Ishikawa (cell line): ENCODE measurements at regions not wholly inside any gene's neighbourhood (a gene's known extent, or its start where the extent isn't known, plus 50 kb on each side); places are given as distances from the start of the nearest gene placed in this dataset.

Experiments used
- CEBPB ChIP-seq: IDR thresholded peaks from 2 replicates; pipeline ENCODE4 v1.6.1; 2012
- CREB1 ChIP-seq: IDR thresholded peaks from 2 replicates; pipeline ENCODE4 v1.6.1; 2012; ENCODE audit warnings: low read depth
- EGR1 ChIP-seq: IDR thresholded peaks from 2 replicates; pipeline ENCODE4 v1.6.1; 2012
- FOXM1 ChIP-seq: IDR thresholded peaks from 2 replicates; pipeline ENCODE4 v1.6.1; 2012; ENCODE audit warnings: low read depth, borderline replicate concordance
- MAX ChIP-seq: IDR thresholded peaks from 2 replicates; pipeline ENCODE4 v1.6.1; 2012
- NFIC ChIP-seq: IDR thresholded peaks from 2 replicates; pipeline ENCODE4 v1.6.1; 2012
- RAD21 ChIP-seq: IDR thresholded peaks from 2 replicates; pipeline ENCODE4 v1.6.1; 2012; ENCODE audit warnings: low read depth
- REST ChIP-seq: IDR thresholded peaks from 2 replicates; pipeline ENCODE4 v1.6.1; 2012; ENCODE audit warnings: low read depth, mild to moderate bottlenecking
- TAF1 ChIP-seq: IDR thresholded peaks from 2 replicates; pipeline ENCODE4 v1.6.1; 2012; ENCODE audit warnings: low read depth, mild to moderate bottlenecking
- TCF12 ChIP-seq: IDR thresholded peaks from 2 replicates; pipeline ENCODE4 v1.6.1; 2012; ENCODE audit warnings: low read depth
- TEAD4 ChIP-seq: IDR thresholded peaks from 2 replicates; pipeline ENCODE4 v1.6.1; 2012
- USF1 ChIP-seq: IDR thresholded peaks from 2 replicates; pipeline ENCODE4 v1.6.1; 2012
- YY1 ChIP-seq: IDR thresholded peaks from 2 replicates; pipeline ENCODE4 v1.6.1; 2012; ENCODE audit warnings: low read depth
- ZBTB7A ChIP-seq: IDR thresholded peaks from 2 replicates; pipeline ENCODE4 v1.6.1; 2012; ENCODE audit warnings: low read depth

- TF ChIP-seq TCF12 = no peak
- no peak for TF ChIP-seq MAX
- no peak for TF ChIP-seq RAD21
- TF ChIP-seq TAF1 = no peak
- TF ChIP-seq USF1 = no peak
- TF ChIP-seq ZBTB7A = no peak
- no peak for TF ChIP-seq NFIC
These were observed 73.7 kb downstream of the MINAR2 start for GRCh38 chr5:129821477-129822131.

- TF ChIP-seq MAX (no peak), FOXM1 (no peak)
These were observed 74.0 kb upstream of the CHSY3 start for GRCh38 chr5:129830288-129830687.

- TF ChIP-seq MAX (no peak), REST (no peak), TEAD4 (no peak), NFIC (no peak), EGR1 (no peak), TAF1 (no peak), RAD21 (no peak)
These were observed 67.9 kb upstream of the CHSY3 start for GRCh38 chr5:129836321-129836720.

- TF ChIP-seq EGR1 = no peak
- no peak for TF ChIP-seq REST
- TF ChIP-seq USF1 = no peak
- TF ChIP-seq YY1 = no peak
- no peak for TF ChIP-seq NFIC
- no peak for TF ChIP-seq CREB1
- no peak for TF ChIP-seq RAD21
- no peak for TF ChIP-seq TCF12
- no peak for TF ChIP-seq TAF1
- TF ChIP-seq CEBPB = no peak
- TF ChIP-seq FOXM1 = no peak
- no peak for TF ChIP-seq MAX
- no peak for TF ChIP-seq ZBTB7A
These were observed 59.5 kb upstream of the CHSY3 start for GRCh38 chr5:129844764-129845163.

GRCh38 chr5:129852747-129853352 lies 51.4 kb upstream of the CHSY3 start:
- TF ChIP-seq ZBTB7A (no peak), RAD21 (peak; percentile 87)

- no peak for TF ChIP-seq RAD21
- no peak for TF ChIP-seq NFIC
- TF ChIP-seq ZBTB7A = no peak
- TF ChIP-seq USF1 = no peak
- no peak for TF ChIP-seq MAX
- TF ChIP-seq TCF12 = no peak
- no peak for TF ChIP-seq YY1
- TF ChIP-seq TAF1 = no peak
- no peak for TF ChIP-seq CREB1
- no peak for TF ChIP-seq FOXM1
These were observed 50.7 kb upstream of the CHSY3 start for GRCh38 chr5:129853588-129853987.
